ENCODE measurements at regions not wholly inside any gene's neighbourhood (a gene's known extent, or its start where the extent isn't known, plus 50 kb on each side); places are given as distances from the start of the nearest gene placed in this dataset.
A peak's percentile ranks its signal among the peaks of the same experiment; 100 is the strongest.

DNA sequence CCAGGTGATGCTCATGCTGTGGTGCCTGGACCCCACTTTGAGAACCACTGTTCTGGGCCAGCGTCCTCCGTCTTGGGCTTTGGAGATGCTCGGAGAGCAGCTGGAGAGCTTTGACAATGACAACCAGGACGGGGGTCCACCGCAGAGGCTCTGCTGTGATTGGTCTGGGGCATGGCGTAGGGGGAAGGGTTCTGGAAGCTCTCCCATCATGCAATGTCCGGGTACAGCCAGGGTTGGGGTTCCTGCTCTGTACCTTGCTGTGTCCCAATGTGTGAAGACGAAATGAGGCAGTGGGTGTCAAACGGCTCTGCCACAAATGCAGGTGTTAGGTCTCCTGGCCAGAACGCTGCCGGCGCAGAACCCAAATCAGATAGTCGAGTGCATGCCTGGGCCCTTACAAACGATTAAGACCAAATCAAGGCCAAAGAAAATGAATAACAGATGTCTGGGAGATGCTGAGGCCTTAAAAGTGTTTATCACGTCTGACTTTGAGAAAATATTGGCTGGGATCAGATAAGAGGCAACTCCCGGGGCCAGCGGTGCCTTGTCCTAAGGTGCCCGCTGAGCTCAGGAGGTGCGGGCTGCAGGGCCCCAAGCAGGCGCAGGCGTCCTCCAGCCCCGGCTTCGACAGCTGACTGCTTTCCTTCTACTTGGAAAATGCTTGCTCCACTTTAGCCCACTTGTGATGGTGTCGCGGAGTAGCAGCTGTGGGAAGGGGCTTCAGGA lies 117.2 kb downstream of the VAPA start:
- no peaks in the 10 kb centered on the region for H3K27me3 ChIP-seq (ENCODE audit: insufficient read depth, low read length)
- H3K4me3 Mint-ChIP-seq (ENCODE audit: unreplicated experiment), result no peak overlapping the region
- H3K27me3 Mint-ChIP-seq (ENCODE audit: low read depth, unreplicated experiment), result peaks cover 41% of the 10 kb centered on the region
- no peak overlapping the region for H3K27ac ChIP-seq (ENCODE audit: low read depth, low read length)
- peaks cover 15% of the 10 kb centered on the region for H3K4me1 ChIP-seq (ENCODE audit: insufficient read depth, low read length)
- DNase-seq (ENCODE audit: low read depth) (no peak), FAIRE-seq (no peak)
- no peaks in the 10 kb centered on the region for H3K79me2 ChIP-seq (ENCODE audit: insufficient read depth, low read length)
- peaks cover 13% of the 10 kb centered on the region for H3K4me1 Mint-ChIP-seq (ENCODE audit: low read depth, unreplicated experiment)
- no peak for TF ChIP-seq EZH2 (IDR thresholded peaks at IDR 0.05; ENCODE audit: insufficient read depth, low read length)
- TF ChIP-seq, protein P1, sequence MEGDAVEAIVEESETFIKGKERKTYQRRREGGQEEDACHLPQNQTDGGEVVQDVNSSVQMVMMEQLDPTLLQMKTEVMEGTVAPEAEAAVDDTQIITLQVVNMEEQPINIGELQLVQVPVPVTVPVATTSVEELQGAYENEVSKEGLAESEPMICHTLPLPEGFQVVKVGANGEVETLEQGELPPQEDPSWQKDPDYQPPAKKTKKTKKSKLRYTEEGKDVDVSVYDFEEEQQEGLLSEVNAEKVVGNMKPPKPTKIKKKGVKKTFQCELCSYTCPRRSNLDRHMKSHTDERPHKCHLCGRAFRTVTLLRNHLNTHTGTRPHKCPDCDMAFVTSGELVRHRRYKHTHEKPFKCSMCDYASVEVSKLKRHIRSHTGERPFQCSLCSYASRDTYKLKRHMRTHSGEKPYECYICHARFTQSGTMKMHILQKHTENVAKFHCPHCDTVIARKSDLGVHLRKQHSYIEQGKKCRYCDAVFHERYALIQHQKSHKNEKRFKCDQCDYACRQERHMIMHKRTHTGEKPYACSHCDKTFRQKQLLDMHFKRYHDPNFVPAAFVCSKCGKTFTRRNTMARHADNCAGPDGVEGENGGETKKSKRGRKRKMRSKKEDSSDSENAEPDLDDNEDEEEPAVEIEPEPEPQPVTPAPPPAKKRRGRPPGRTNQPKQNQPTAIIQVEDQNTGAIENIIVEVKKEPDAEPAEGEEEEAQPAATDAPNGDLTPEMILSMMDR (IDR thresholded peaks at IDR 0.05; ENCODE audit: insufficient read depth, low read depth, low read length), result no peak
- peaks cover 3% of the 10 kb centered on the region for H3K9me3 Mint-ChIP-seq (ENCODE audit: unreplicated experiment)
- no peak overlapping the region for H3K4me2 ChIP-seq (ENCODE audit: low read length)
- no peak overlapping the region for H2AFZ ChIP-seq (ENCODE audit: low read depth, low read length)
- no peak overlapping the region for H3K4me3 ChIP-seq (ENCODE audit: insufficient read depth, low read depth, low read length)
- peaks cover 2% of the 10 kb centered on the region for H3K36me3 Mint-ChIP-seq (ENCODE audit: low read depth, unreplicated experiment)
- H3K27ac Mint-ChIP-seq (ENCODE audit: unreplicated experiment), result no peak overlapping the region
- H3K9ac ChIP-seq (ENCODE audit: low read length), result no peak overlapping the region
- H3K36me3 ChIP-seq (ENCODE audit: insufficient read depth, low read length), result no peaks in the 10 kb centered on the region
- no peaks in the 10 kb centered on the region for H3K9me3 ChIP-seq (ENCODE audit: insufficient read depth, low read depth, low read length)
- no peaks in the 10 kb centered on the region for H4K20me1 ChIP-seq (ENCODE audit: insufficient read depth, low read length)

DNA sequence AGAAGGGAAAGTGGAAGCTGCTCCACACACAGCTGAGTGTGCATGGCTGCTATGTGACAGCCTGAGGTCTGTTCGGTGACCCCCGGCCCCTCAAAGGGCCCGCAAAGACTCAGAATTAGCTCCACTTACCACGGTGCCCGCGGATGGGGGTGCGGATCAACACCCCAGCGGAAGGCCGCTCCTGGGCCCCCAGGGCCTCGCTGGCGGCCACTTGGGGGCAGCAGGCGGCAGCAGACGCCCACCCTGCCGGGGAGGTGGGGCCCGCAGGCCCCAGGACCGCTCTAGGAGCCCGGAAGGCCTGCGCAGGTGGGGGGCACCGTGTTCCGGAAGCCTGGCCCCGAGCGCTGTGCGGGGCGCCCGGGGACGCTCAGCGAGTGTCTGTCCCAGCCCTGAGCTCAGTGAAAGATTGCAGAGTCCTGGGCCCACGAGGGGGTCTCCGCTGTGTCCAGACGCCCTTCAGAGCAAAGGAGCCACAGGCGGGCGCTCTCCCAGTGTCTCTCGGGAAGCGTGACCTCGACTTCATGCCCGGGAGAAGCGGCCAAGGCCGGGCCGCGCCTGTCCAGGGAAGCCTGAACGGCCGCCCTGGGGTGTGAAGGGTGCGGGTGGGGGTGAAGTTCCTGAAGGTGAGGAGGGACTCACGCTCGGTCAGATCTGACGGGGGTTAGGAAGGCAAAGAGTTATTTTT lies 118.7 kb downstream of the VAPA start:
- no peak for TF ChIP-seq EZH2 (IDR thresholded peaks at IDR 0.05; ENCODE audit: insufficient read depth, low read length)
- TF ChIP-seq, protein P1 (IDR thresholded peaks at IDR 0.05; ENCODE audit: insufficient read depth, low read depth, low read length), result no peak
- Histone ChIP-seq H3K36me3 (ENCODE audit: insufficient read depth, low read length) (no peaks in the 10 kb centered on the region), H3K79me2 (ENCODE audit: insufficient read depth, low read length) (no peaks in the 10 kb centered on the region), H4K20me1 (ENCODE audit: insufficient read depth, low read length) (no peaks in the 10 kb centered on the region), H3K9ac (ENCODE audit: low read length) (no peak overlapping the region), H2AFZ (ENCODE audit: low read depth, low read length) (peak overlapping the region; percentile 62), H3K4me3 (ENCODE audit: insufficient read depth, low read depth, low read length) (no peak overlapping the region), H3K4me2 (ENCODE audit: low read length) (peak overlapping the region; percentile 67), H3K27ac (ENCODE audit: low read depth, low read length) (no peak overlapping the region), H3K27me3 (ENCODE audit: insufficient read depth, low read length) (no peaks in the 10 kb centered on the region), H3K9me3 (ENCODE audit: insufficient read depth, low read depth, low read length) (no peaks in the 10 kb centered on the region), H3K4me1 (ENCODE audit: insufficient read depth, low read length) (peaks cover 15% of the 10 kb centered on the region)
- FAIRE-seq (no peak), DNase-seq (ENCODE audit: low read depth) (no peak)
- Mint-ChIP-seq H3K9me3 (ENCODE audit: unreplicated experiment) (peaks cover 6% of the 10 kb centered on the region), H3K27me3 (ENCODE audit: low read depth, unreplicated experiment) (peaks cover 39% of the 10 kb centered on the region), H3K4me3 (ENCODE audit: unreplicated experiment) (no peak overlapping the region), H3K27ac (ENCODE audit: unreplicated experiment) (no peak overlapping the region), H3K36me3 (ENCODE audit: low read depth, unreplicated experiment) (peaks cover 2% of the 10 kb centered on the region), H3K4me1 (ENCODE audit: low read depth, unreplicated experiment) (peaks cover 18% of the 10 kb centered on the region)

DNA sequence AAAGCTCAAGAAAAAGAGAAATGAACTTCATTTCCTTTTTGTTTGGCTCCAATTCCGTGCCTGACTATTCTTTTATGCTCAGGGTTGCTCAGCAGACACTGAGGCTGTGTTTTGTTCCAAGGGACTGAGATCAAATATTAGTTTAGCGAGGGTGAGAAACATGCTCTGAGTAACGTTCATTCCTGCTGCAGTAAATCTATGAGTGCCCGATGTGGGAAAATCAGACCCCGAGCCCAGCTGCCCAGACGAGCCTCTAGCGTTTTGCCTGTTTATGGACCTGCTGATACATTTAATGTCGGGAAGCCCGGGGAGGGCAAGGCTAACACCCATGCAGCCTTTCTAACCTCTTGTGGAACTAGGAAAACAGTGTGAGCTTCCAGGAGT lies 119.2 kb downstream of the VAPA start:
- H2AFZ ChIP-seq (ENCODE audit: low read depth, low read length), result peak overlapping the region; percentile 62
- no peaks in the 10 kb centered on the region for H4K20me1 ChIP-seq (ENCODE audit: insufficient read depth, low read length)
- H3K9me3 ChIP-seq (ENCODE audit: insufficient read depth, low read depth, low read length), result no peaks in the 10 kb centered on the region
- Mint-ChIP-seq H3K36me3 (ENCODE audit: low read depth, unreplicated experiment) (peaks cover 2% of the 10 kb centered on the region), H3K4me1 (ENCODE audit: low read depth, unreplicated experiment) (peaks cover 18% of the 10 kb centered on the region), H3K27ac (ENCODE audit: unreplicated experiment) (no peak overlapping the region), H3K9me3 (ENCODE audit: unreplicated experiment) (peaks cover 7% of the 10 kb centered on the region), H3K27me3 (ENCODE audit: low read depth, unreplicated experiment) (peaks cover 36% of the 10 kb centered on the region), H3K4me3 (ENCODE audit: unreplicated experiment) (no peak overlapping the region)
- TF ChIP-seq EZH2 (IDR thresholded peaks at IDR 0.05; ENCODE audit: insufficient read depth, low read length), result no peak
- TF ChIP-seq, protein P1 (IDR thresholded peaks at IDR 0.05; ENCODE audit: insufficient read depth, low read depth, low read length), result no peak
- peaks cover 15% of the 10 kb centered on the region for H3K4me1 ChIP-seq (ENCODE audit: insufficient read depth, low read length)
- H3K4me2 ChIP-seq (ENCODE audit: low read length), result peak overlapping the region; percentile 67
- H3K9ac ChIP-seq (ENCODE audit: low read length), result no peak overlapping the region
- H3K27ac ChIP-seq (ENCODE audit: low read depth, low read length), result no peak overlapping the region
- no peak overlapping the region for H3K4me3 ChIP-seq (ENCODE audit: insufficient read depth, low read depth, low read length)
- DNase-seq (ENCODE audit: low read depth), result no peak
- H3K27me3 ChIP-seq (ENCODE audit: insufficient read depth, low read length), result no peaks in the 10 kb centered on the region
- H3K79me2 ChIP-seq (ENCODE audit: insufficient read depth, low read length), result no peaks in the 10 kb centered on the region
- no peak for FAIRE-seq
- no peaks in the 10 kb centered on the region for H3K36me3 ChIP-seq (ENCODE audit: insufficient read depth, low read length)

Measured in astrocyte (in vitro differentiated cells and primary cell).